HG03378 (cell line): ENCODE measurements at regions not wholly inside any gene's neighbourhood (a gene's known extent, or its start where the extent isn't known, plus 50 kb on each side); places are given as distances from the start of the nearest gene placed in this dataset.

Source experiments
- ATAC-seq: cut with Tn5 transposase; IDR thresholded peaks from one replicate; pipeline ENCODE4 v1.9.1; 2021; ENCODE audit warnings: mild to moderate bottlenecking, moderate library complexity; ENCODE audit not compliant: unreplicated experiment

GRCh38 chr12:126601184-126602170 lies 1536.2 kb downstream of the AACS start:
- ATAC-seq: no peak

GRCh38 chr12:126602612-126603011 lies 1537.4 kb downstream of the AACS start:
- ATAC-seq: no peak

GRCh38 chr12:126607157-126607556 lies 1541.9 kb downstream of the AACS start:
- no peak for ATAC-seq

GRCh38 chr12:126607867-126608266 lies 1542.6 kb downstream of the AACS start:
- no peak for ATAC-seq

DNA sequence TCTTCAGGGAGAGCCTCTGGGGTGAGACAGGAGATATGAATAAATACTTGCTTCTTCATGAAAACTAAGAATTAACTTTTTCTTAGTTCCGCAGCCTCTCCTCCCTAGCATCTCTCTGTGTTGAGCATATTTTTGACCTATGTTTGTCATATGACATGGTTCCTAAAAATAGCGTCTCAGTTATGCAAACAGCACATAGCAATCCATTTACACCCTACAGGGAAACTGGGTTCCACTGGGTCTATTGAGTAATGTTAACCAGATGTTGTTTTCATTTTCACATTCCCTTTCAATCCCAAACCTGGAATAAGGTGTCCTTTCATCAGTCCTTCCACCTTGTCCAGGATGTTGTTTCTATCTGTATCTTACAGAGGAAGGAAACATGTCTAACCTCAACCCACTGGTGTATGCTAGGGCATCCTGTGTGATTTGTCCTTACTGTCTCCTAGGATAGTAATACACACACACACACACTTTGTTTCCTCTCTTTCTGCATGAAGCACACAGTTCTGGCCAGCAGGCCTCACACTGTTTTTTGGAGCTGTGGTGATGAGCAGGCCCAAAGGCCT lies 1543.5 kb downstream of the AACS start:
- ATAC-seq: no peak

- no peak for ATAC-seq
These were observed 1551.2 kb downstream of the AACS start for GRCh38 chr12:126616441-126616840.

DNA sequence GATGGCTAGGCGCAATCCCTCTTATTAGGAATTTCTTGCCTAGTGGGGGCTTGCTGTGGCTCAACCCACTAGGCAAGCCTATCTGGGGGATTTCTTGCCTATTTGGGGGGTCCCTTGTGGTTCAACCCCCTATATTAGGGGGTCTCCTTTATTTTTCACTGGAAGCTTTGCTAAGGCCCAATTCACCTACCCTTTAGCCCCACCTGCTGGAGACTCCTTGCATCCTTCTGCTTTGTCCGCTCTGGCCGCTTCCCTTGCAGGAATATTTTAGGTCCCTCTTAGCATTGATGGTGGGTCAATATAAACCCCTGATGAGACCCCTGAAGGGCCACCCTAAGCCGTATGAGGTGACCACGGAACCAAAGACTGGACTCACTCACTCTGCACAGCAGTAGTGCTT lies 1552.1 kb downstream of the AACS start:
- no peak for ATAC-seq

- ATAC-seq: no peak
These were observed 1562.4 kb downstream of the AACS start for GRCh38 chr12:126627596-126627995.

DNA sequence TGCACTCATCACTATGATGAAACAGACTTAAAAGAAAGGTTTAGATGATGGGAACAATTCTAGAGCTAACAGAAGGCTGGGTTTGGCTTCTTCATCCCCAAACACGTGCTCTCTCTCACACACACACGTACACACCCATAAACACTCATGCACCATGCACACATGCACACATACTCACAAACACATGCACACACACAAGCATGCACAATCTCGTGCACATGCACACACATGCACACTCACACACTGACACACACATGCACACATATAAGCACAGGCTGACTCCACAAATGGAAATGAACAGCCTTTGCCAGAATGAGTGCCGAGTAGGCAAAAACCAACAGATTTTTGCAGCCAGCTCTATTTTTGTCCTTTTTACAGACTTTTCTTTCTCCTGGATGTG lies 1571.6 kb downstream of the AACS start:
- no peak for ATAC-seq

DNA sequence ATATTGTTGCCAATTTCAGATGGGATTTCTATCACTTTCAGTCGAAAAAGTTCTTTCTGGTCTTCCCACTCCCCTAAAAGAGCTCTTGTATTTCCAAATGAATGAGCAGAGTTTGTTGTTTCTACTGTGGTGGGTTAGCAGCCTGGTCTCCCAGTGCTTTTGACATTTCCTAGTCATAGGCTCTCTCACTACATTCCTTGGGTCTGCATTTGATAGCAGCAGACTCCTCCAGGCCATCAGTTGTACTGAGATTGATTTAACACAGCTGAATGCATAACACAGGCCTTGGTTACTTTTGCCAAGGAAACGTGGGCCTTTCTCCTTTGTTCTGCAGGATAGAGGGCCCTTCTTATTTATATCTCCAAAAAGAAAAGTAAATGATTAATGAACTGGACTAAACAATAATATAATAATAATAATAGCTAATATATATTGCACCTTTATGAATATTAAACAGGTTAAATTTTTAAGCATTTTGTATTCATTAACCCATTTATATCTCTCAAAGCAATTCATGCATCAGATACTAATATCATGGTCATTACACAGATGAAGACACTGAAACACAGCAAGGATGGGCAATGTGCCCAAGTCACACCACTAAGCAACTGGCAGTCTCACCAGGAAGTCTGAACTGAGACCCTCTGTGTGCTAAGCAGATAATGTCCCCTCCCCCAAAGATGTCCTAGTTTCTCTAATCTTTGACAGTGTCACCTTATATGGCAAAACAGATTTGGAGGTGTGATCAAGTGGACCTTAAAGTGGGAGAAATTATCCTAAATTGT lies 1579.2 kb downstream of the AACS start:
- ATAC-seq: no peak

GRCh38 chr12:126648074-126648473 lies 1582.8 kb downstream of the AACS start:
- ATAC-seq: no peak

GRCh38 chr12:126651133-126651532 lies 1585.9 kb downstream of the AACS start:
- ATAC-seq: no peak

DNA sequence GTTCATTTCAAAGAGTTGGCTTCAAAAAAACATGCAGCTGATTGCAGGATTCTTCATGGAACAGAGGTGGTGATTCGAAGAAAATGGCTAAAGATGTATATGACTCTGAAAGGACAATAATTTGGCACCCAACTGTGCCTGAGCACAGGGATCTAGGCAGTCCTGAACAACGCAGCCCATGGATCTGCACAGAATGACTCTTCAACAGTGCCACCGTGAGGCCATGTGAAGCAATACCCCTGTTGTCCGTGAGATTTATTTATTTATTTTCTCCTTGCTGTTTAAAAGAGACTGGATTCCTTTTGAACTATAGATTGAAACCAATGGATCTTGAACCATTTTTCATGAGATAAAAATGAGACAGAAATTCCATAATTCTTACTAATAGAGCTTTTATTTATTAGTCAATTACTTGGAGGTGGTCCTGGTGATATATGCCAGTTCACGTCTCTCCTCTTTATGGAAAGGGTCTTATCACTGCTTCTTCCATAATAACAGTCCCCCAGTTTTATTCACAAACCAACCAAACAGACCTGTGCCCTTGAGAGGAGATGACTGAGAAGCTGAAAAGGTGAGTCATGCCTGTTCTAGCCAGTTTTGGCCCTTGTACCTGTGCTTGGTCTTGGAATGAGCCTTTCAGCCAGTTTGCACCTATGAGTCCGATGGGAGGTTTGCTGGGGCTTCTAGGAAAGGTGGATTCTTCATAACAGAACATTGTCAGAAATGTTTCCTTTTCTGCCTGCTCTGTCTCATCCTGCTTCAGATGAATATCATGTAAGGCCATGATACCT lies 1598.3 kb downstream of the AACS start:
- ATAC-seq: no peak

DNA sequence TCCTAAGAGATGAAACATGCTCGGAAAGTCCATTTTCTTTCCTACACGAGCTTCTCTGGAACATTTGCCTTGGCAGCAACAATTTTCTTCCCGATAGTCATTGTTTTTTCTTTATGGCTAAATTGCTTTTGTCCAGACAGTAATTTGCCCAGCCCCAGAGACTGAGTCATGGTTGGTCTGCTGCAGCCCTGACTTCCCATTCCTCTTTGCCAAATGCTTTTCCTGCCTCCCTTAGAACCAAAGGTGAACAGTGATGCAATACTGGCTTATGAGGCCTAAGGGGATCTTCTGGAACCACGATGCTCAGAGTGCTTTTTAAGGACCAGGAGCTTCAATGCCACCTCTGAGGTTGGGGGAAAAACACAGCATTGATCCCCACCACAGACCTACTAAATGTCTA lies 1599.6 kb upstream of the TMEM132C start:
- no peak for ATAC-seq

- no peak for ATAC-seq
These were observed 1598.4 kb upstream of the TMEM132C start for GRCh38 chr12:126668538-126668937.

GRCh38 chr12:126668961-126669360 lies 1598.0 kb upstream of the TMEM132C start:
- ATAC-seq: no peak

DNA sequence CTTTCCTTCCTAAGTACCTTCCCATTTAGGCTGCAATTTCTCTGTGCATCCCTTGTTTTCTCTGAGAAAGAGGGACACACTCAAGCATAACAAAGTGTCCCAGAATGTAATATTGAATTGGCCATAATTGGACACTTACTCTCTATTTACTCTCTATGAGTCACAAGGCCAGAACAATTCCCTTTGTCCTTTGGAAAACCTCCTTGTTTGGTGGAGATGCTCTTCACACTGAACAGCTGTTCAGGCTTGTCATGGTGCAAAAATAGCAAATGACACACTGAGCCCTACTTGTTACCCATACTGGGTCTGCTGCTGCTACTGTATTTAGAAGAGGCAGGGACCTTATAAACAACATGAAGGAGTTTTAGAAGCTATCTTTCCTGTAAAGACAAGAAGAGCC lies 1590.5 kb upstream of the TMEM132C start:
- no peak for ATAC-seq

- no peak for ATAC-seq
These were observed 1585.3 kb upstream of the TMEM132C start for GRCh38 chr12:126681676-126682075.

DNA sequence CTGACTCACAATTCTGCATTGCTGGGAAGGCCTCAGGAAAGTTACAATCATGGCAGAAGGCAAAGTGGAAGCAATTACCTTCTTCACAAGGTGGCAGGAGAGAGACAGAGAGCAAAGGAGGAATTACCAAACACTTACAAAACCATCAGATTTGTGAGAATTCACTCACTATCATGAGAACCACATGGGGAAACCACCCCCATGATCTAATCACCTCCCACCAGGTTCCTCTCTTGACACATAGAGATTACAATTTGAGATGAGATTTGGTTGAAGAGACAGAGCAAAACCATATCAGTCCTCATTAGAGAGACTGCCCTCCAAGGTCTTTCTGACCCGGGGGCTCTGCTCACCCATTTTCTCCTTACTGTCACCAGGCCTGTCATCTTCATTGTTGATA lies 1582.3 kb upstream of the TMEM132C start:
- ATAC-seq: no peak

- no peak for ATAC-seq
These were observed 1581.3 kb upstream of the TMEM132C start for GRCh38 chr12:126685636-126686035.

- no peak for ATAC-seq
These were observed 1578.4 kb upstream of the TMEM132C start for GRCh38 chr12:126688556-126688955.
